ENCODE measurements at regions not wholly inside any gene's neighbourhood (a gene's known extent, or its start where the extent isn't known, plus 50 kb on each side); places are given as distances from the start of the nearest gene placed in this dataset.

DNA sequence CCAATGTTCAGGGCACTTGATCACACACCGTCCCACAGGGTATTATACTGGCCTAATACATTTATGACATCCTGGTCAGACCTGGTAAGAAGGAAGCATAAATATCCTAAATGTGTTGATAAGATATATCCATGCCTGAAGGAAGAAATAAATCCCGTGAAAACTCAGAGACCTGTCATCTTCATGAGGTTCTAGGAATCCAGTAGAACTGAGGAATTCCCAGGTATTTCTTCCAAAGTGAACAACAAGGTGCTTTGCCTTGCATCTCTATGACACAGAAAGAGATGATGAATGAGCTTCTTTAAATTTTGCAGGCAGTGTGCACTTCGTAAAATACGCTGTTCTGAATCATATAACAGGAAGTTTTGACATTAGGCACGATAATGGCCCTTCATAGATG, 78.1 kb upstream of the VGLL3 start:
- no peak overlapping the region for H3K4me3 ChIP-seq
- no peaks in the 10 kb centered on the region for H3K9me3 ChIP-seq (replicated peaks; ENCODE audit: control insufficient read depth, insufficient read depth, low read depth, low read length)
- 0% methylated on average over 5 of the region's 5 CpGs for WGBS (ENCODE audit: insufficient coverage, low coverage, missing lambda C conversion rate)
- in situ Hi-C loops (cut with MboI): no loop called here
- H3K4me1 ChIP-seq (replicated peaks in 1 of 2; ENCODE audit: control insufficient read depth in 2 of 2, insufficient read depth in 2 of 2, low read length in 2 of 2): no peaks in the 10 kb centered on the region
- no peak overlapping the region for H3K27ac ChIP-seq (ENCODE audit: extremely low read depth, low read depth, low read length)
- no peaks in the 10 kb centered on the region for H3K9me1 ChIP-seq (ENCODE audit: control insufficient read depth, insufficient read depth, low read length)
- H2AFZ ChIP-seq (ENCODE audit: low read depth, low read length): no peak overlapping the region
- no TSS peak for BruUV-seq (replicated peaks)
- ChIA-PET CTCF (ENCODE audit: low intra/inter-chr PET ratio) (no interaction called here), POLR2A (no interaction called here)
- ATAC-seq: no peak
- TF ChIP-seq GABPB2 (CRISPR knock-in tag; conservative IDR thresholded peaks at IDR 0.05): no peak
- no peak for DNase-seq (ENCODE audit: extremely low read depth in 1 of 4, low spot score in 3 of 4)
- no peaks in the 10 kb centered on the region for H4K20me1 ChIP-seq (replicated peaks; ENCODE audit: control insufficient read depth, insufficient read depth, low read length)
- H3K79me2 ChIP-seq (ENCODE audit: control insufficient read depth, insufficient read depth, low read length): no peaks in the 10 kb centered on the region
- no peak for FAIRE-seq
- H3K36me3 ChIP-seq (ENCODE audit: control insufficient read depth, insufficient read depth, low read length): no peaks in the 10 kb centered on the region
- H3K9ac ChIP-seq (ENCODE audit: insufficient read depth in 1 of 2, low read depth in 2 of 2, low read length in 2 of 2): no peak overlapping the region
- intact Hi-C loops (cut with micrococcal nuclease): no loop called here
- no peaks in the 10 kb centered on the region for H3K27me3 ChIP-seq (ENCODE audit: control insufficient read depth in 2 of 2, insufficient read depth in 2 of 2, low read length in 2 of 2)
- H3K4me2 ChIP-seq (ENCODE audit: insufficient read depth, low read length): no peak overlapping the region

DNA sequence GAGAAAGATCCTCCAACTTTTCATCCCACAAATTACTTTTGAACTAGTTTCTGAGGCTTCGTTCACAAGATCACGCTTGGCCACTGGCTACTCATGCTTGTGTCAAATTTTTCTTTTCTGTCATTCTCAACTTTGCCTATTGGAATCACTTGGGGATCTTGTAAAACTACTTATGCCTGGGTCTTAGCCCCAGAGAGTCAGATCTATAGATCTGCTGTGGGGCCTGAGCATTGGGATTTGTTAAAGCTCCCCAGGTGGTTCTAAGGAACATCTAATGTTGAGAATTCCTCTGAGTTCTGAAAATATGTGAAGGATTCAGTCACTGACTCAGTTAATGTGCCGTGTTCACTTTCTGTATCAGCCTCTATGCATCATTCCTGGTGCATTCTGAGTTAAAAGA, 71.7 kb upstream of the VGLL3 start:
- no TSS peak for BruUV-seq (replicated peaks)
- Histone ChIP-seq H2AFZ (ENCODE audit: low read depth, low read length) (no peak overlapping the region), H3K9me1 (ENCODE audit: control insufficient read depth, insufficient read depth, low read length) (no peaks in the 10 kb centered on the region), H3K36me3 (ENCODE audit: control insufficient read depth, insufficient read depth, low read length) (no peaks in the 10 kb centered on the region), H3K27ac (ENCODE audit: extremely low read depth, low read depth, low read length) (no peak overlapping the region), H3K9ac (ENCODE audit: insufficient read depth in 1 of 2, low read depth in 2 of 2, low read length in 2 of 2) (no peak overlapping the region), H4K20me1 (replicated peaks; ENCODE audit: control insufficient read depth, insufficient read depth, low read length) (no peaks in the 10 kb centered on the region), H3K9me3 (replicated peaks; ENCODE audit: control insufficient read depth, insufficient read depth, low read depth, low read length) (no peaks in the 10 kb centered on the region), H3K79me2 (ENCODE audit: control insufficient read depth, insufficient read depth, low read length) (no peaks in the 10 kb centered on the region), H3K4me2 (ENCODE audit: insufficient read depth, low read length) (no peak overlapping the region), H3K4me1 (replicated peaks in 1 of 2; ENCODE audit: control insufficient read depth in 2 of 2, insufficient read depth in 2 of 2, low read length in 2 of 2) (no peaks in the 10 kb centered on the region), H3K27me3 (ENCODE audit: control insufficient read depth in 2 of 2, insufficient read depth in 2 of 2, low read length in 2 of 2) (no peaks in the 10 kb centered on the region), H3K4me3 (no peak overlapping the region)
- intact Hi-C loops (cut with micrococcal nuclease) (no loop called here), in situ Hi-C loops (cut with MboI) (no loop called here)
- ChIA-PET CTCF (ENCODE audit: low intra/inter-chr PET ratio) (no interaction called here), POLR2A (no interaction called here)
- 0% methylated on average over 3 of the region's 3 CpGs for WGBS (ENCODE audit: insufficient coverage, low coverage, missing lambda C conversion rate)
- ATAC-seq (no peak), FAIRE-seq (no peak), DNase-seq (ENCODE audit: extremely low read depth in 1 of 4, low spot score in 3 of 4) (no peak)
- TF ChIP-seq ZNF696 (CRISPR knock-in tag; conservative IDR thresholded peaks at IDR 0.05) (no peak), KDM5B (IDR thresholded peaks at IDR 0.05; ENCODE audit: insufficient replicate concordance, low read depth, low read length) (no peak), KLF10 (CRISPR knock-in tag; IDR thresholded peaks at IDR 0.05) (no peak), NR3C1 (CRISPR knock-in tag; IDR thresholded peaks at IDR 0.05) (no peak), RB1 (IDR thresholded peaks at IDR 0.05; ENCODE audit: low read depth) (no peak), CBX8 (IDR thresholded peaks at IDR 0.05; ENCODE audit: borderline replicate concordance, extremely low read depth, low read depth, low read length, poor library complexity, severe bottlenecking) (no peak), ZNF431 (CRISPR knock-in tag; IDR thresholded peaks at IDR 0.05) (no peak), MYC (IDR thresholded peaks at IDR 0.05; ENCODE audit: low read depth, low read length) (no peak), MYC (CRISPR knock-in tag; IDR thresholded peaks at IDR 0.05; ENCODE audit: borderline replicate concordance, low read depth) (no peak), MIER1 (IDR thresholded peaks at IDR 0.05; ENCODE audit: low read depth) (no peak)
- TF ChIP-seq, protein P1, sequence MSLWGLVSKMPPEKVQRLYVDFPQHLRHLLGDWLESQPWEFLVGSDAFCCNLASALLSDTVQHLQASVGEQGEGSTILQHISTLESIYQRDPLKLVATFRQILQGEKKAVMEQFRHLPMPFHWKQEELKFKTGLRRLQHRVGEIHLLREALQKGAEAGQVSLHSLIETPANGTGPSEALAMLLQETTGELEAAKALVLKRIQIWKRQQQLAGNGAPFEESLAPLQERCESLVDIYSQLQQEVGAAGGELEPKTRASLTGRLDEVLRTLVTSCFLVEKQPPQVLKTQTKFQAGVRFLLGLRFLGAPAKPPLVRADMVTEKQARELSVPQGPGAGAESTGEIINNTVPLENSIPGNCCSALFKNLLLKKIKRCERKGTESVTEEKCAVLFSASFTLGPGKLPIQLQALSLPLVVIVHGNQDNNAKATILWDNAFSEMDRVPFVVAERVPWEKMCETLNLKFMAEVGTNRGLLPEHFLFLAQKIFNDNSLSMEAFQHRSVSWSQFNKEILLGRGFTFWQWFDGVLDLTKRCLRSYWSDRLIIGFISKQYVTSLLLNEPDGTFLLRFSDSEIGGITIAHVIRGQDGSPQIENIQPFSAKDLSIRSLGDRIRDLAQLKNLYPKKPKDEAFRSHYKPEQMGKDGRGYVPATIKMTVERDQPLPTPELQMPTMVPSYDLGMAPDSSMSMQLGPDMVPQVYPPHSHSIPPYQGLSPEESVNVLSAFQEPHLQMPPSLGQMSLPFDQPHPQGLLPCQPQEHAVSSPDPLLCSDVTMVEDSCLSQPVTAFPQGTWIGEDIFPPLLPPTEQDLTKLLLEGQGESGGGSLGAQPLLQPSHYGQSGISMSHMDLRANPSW (CRISPR knock-in tag; IDR thresholded peaks at IDR 0.05): no peak

Measured in K562 (cell line).